ENCODE measurements at regions not wholly inside any gene's neighbourhood (a gene's known extent, or its start where the extent isn't known, plus 50 kb on each side); places are given as distances from the start of the nearest gene placed in this dataset.

DNA sequence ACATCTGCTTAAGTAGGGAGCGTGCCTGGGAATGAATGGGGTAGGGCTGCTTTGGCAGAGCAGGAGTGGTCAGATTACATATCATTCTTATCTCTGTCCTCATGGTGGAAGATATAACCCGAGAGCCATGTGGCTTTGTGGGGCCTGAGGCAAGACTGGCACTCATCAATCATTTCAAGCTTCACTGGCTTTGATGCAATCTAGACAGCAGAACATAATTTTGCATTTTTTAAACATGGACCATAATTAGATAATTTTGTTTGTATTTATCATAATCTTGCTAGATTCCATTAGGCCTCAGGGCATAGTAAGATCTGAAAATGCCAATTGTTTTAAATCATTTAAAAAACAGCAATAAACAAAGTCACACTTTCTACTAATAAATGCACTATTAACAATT is 480.3 kb downstream of the NXPH1 start:
- TF ChIP-seq CHD1 (IDR thresholded peaks at IDR 0.05; ENCODE audit: low read depth, low read length) (no peak), MAFK (IDR thresholded peaks at IDR 0.05; ENCODE audit: low read depth, low read length) (no peak)
- TF ChIP-seq, protein P1, sequence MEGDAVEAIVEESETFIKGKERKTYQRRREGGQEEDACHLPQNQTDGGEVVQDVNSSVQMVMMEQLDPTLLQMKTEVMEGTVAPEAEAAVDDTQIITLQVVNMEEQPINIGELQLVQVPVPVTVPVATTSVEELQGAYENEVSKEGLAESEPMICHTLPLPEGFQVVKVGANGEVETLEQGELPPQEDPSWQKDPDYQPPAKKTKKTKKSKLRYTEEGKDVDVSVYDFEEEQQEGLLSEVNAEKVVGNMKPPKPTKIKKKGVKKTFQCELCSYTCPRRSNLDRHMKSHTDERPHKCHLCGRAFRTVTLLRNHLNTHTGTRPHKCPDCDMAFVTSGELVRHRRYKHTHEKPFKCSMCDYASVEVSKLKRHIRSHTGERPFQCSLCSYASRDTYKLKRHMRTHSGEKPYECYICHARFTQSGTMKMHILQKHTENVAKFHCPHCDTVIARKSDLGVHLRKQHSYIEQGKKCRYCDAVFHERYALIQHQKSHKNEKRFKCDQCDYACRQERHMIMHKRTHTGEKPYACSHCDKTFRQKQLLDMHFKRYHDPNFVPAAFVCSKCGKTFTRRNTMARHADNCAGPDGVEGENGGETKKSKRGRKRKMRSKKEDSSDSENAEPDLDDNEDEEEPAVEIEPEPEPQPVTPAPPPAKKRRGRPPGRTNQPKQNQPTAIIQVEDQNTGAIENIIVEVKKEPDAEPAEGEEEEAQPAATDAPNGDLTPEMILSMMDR (conservative IDR thresholded peaks at IDR 0.05; ENCODE audit: low read depth, low read length): no peak

Measured in IMR-90 (cell line).